PC-3 (cell line): ENCODE measurements at regions not wholly inside any gene's neighbourhood (a gene's known extent, or its start where the extent isn't known, plus 50 kb on each side); places are given as distances from the start of the nearest gene placed in this dataset.

Source experiments
- ATAC-seq: fragments of 200-7000 bp; cut with Tn5 transposase; 2 replicates; pipeline ENCODE4 v1.9.1; 2020; ENCODE audit warnings: mild to moderate bottlenecking, moderate library complexity
- BruUV-seq: library from RNA; stranded (reverse); fragments of 400-500 nt; replicated peaks from 2 replicates; lab custom pipeline; 2021; lab: Mats Ljungman, UMichigan
- CTCF ChIA-PET: fragments of 300-600 bp; sonication (Branson Sonifier 250); formaldehyde crosslinking; loops from one replicate; lab custom pipeline; 2022; ENCODE audit warnings: antibody characterized with exemption; lab: Charles Lee
- POLR2A ChIA-PET: fragments of 300-600 bp; sonication (Branson Sonifier 250); formaldehyde crosslinking; loops from one replicate; lab custom pipeline; 2022; ENCODE audit warnings: antibody characterized with exemption; ENCODE audit not compliant: unreplicated experiment; lab: Charles Lee
- DNase-seq: peaks from one replicate; pipeline ENCODE4 v3.0.0-alpha.2; 2015
- H2AFZ ChIP-seq: fragments of 300-600 bp; sonication (generic); 2 replicates; pipeline ENCODE4 v1.6.0; 2016; ENCODE audit warnings: antibody characterized with exemption, low read length
- H3F3A ChIP-seq: fragments of 300-600 bp; sonication (generic); one replicate; pipeline ENCODE4 v1.6.0; 2017; ENCODE audit warnings: antibody characterized with exemption, low read length, control low read depth, mild to moderate bottlenecking; ENCODE audit not compliant: unreplicated experiment
- H3K27ac ChIP-seq: fragments of 300-600 bp; sonication (generic); 2 replicates; pipeline ENCODE4 v1.5.1; 2016; ENCODE audit warnings: mild to moderate bottlenecking, low read length
- H3K27me3 ChIP-seq: fragments of 300-600 bp; sonication (generic); 2 replicates; pipeline ENCODE4 v1.6.1; 2016; ENCODE audit warnings: low read length, mixed read lengths
- H3K36me3 ChIP-seq: fragments of 300-600 bp; sonication (generic); 2 replicates; pipeline ENCODE4 v1.6.1; 2016; ENCODE audit warnings: low read depth, mixed run types, low read length, mixed read lengths
- H3K4me1 ChIP-seq: fragments of 300-600 bp; sonication (generic); 2 replicates; pipeline ENCODE4 v1.5.1; 2016; ENCODE audit warnings: low read length; ENCODE audit not compliant: insufficient read depth
- H3K4me2 ChIP-seq: fragments of 300-600 bp; sonication (generic); 2 replicates; pipeline ENCODE4 v1.6.0; 2016; ENCODE audit warnings: low read length
- H3K4me3 ChIP-seq: fragments of 300-600 bp; sonication (generic); 2 replicates; pipeline ENCODE4 v1.5.1; 2016; ENCODE audit warnings: mild to moderate bottlenecking, low read length, mixed read lengths
- H3K79me2 ChIP-seq: fragments of 300-600 bp; sonication (generic); 2 replicates; pipeline ENCODE4 v1.6.1; 2017; ENCODE audit warnings: low read length, mixed read lengths
- H3K9ac ChIP-seq: fragments of 300-600 bp; sonication (generic); 2 replicates; pipeline ENCODE4 v1.6.0; 2016; ENCODE audit warnings: mild to moderate bottlenecking, low read length
- H3K9me2 ChIP-seq: fragments of 300-600 bp; sonication (generic); replicated peaks from 2 replicates; pipeline ENCODE4 v1.6.1; 2016; ENCODE audit warnings: mixed run types, low read length, mixed read lengths
- H3K9me3 ChIP-seq: fragments of 300-600 bp; sonication (generic); 2 replicates; pipeline ENCODE4 v1.6.1; 2016; ENCODE audit warnings: low read length, mixed read lengths
- H4K20me1 ChIP-seq: fragments of 300-600 bp; sonication (generic); 2 replicates; pipeline ENCODE4 v1.6.1; 2016; ENCODE audit warnings: low read length, mixed read lengths
- CTCF ChIP-seq: fragments of 300-600 bp; sonication (generic); conservative IDR thresholded peaks from 2 replicates; pipeline ENCODE4 v1.5.1; 2017; ENCODE audit warnings: antibody characterized with exemption, low read depth, mild to moderate bottlenecking, low read length
- EZH2 ChIP-seq: fragments of 300-600 bp; sonication (generic); IDR thresholded peaks from one replicate; pipeline ENCODE4 v1.6.1; 2017; ENCODE audit warnings: antibody characterized with exemption, mild to moderate bottlenecking, low read length; ENCODE audit not compliant: unreplicated experiment
- EZH2phosphoT487 ChIP-seq: fragments of 300-600 bp; sonication (generic); IDR thresholded peaks from 2 replicates; pipeline ENCODE4 v1.6.1; 2018; ENCODE audit warnings: mild to moderate bottlenecking, antibody characterized with exemption, low read length, borderline replicate concordance
- intact Hi-C: fragments of 100-400 bp; cut with micrococcal nuclease; formaldehyde crosslinking; loops from 2 replicates; pipeline ENCODE4 v1.9.0; 2023

GRCh38 chr1:176382163-176382562 lies 80.8 kb upstream of the PAPPA2 start:
- Histone ChIP-seq H2AFZ (no peak overlapping the region), H3K27me3 (no peaks in the 10 kb centered on the region; the same call in 1 of the 2 replicates), H3K4me3 (no peak overlapping the region), H3K27ac (no peak overlapping the region), H3K4me1 (no peaks in the 10 kb centered on the region), H4K20me1 (no peaks in the 10 kb centered on the region), H3K9ac (no peak overlapping the region), H3K79me2 (no peaks in the 10 kb centered on the region), H3F3A (no peaks in the 10 kb centered on the region), H3K36me3 (no peaks in the 10 kb centered on the region), H3K9me2 (no peaks in the 10 kb centered on the region), H3K4me2 (no peak overlapping the region), H3K9me3 (no peaks in the 10 kb centered on the region)
- POLR2A ChIA-PET, result no interaction called here
- intact Hi-C loops, result no loop called here
- CTCF ChIA-PET, result no interaction called here
- no peak for ATAC-seq
- BruUV-seq, result no TSS peak
- TF ChIP-seq CTCF, result no peak
- no peak for TF ChIP-seq EZH2
- TF ChIP-seq EZH2phosphoT487, result no peak
- DNase-seq, result no peak

- no peaks in the 10 kb centered on the region for H4K20me1 ChIP-seq
- intact Hi-C loops, result loop anchor here (5.0 kb wide), 1 partner anchor 313 kb away; no protein-coding TSS in a partner anchor
- no peaks in the 10 kb centered on the region; the same call in 1 of the 2 replicates for H3K27me3 ChIP-seq
- no peaks in the 10 kb centered on the region for H3K36me3 ChIP-seq
- no peaks in the 10 kb centered on the region for H3F3A ChIP-seq
- no peaks in the 10 kb centered on the region for H3K9me3 ChIP-seq
- CTCF ChIA-PET, result no interaction called here
- H3K4me3 ChIP-seq, result no peak overlapping the region
- H3K79me2 ChIP-seq, result no peaks in the 10 kb centered on the region
- no peaks in the 10 kb centered on the region for H3K9me2 ChIP-seq
- H3K27ac ChIP-seq, result no peak overlapping the region
- no peak for TF ChIP-seq CTCF
- TF ChIP-seq EZH2, result no peak
- no peak for TF ChIP-seq EZH2phosphoT487
- POLR2A ChIA-PET, result no interaction called here
- no peak overlapping the region for H3K9ac ChIP-seq
- H2AFZ ChIP-seq, result no peak overlapping the region
- H3K4me2 ChIP-seq, result no peak overlapping the region
- peak; percentile 8 for DNase-seq
- no peaks in the 10 kb centered on the region for H3K4me1 ChIP-seq
- ATAC-seq, result no peak
- no TSS peak for BruUV-seq
These were observed 83.2 kb upstream of the PAPPA2 start for GRCh38 chr1:176379626-176380339.

- no peak overlapping the region for H3K4me3 ChIP-seq
- no TSS peak for BruUV-seq
- H3K79me2 ChIP-seq, result no peaks in the 10 kb centered on the region
- CTCF ChIA-PET, result interaction anchor here (0.6 to 0.9 kb wide), 2 partner anchors 506 to 859 kb away, joined by 3 to 5 read pairs; no protein-coding TSS in a partner anchor
- ATAC-seq, result peak; percentile 78
- DNase-seq, result peak; percentile 74
- no peaks in the 10 kb centered on the region for H3K4me1 ChIP-seq
- H3K27me3 ChIP-seq, result no peaks in the 10 kb centered on the region; the same call in 1 of the 2 replicates
- POLR2A ChIA-PET, result no interaction called here
- H2AFZ ChIP-seq, result no peak overlapping the region
- TF ChIP-seq EZH2 (no peak), CTCF (peak; percentile 82)
- intact Hi-C loops, result loop anchor here (1.0 to 5.0 kb wide), 3 partner anchors 317 to 506 kb away; no protein-coding TSS in a partner anchor
- no peaks in the 10 kb centered on the region for H3K36me3 ChIP-seq
- H3K9me3 ChIP-seq, result no peaks in the 10 kb centered on the region
- no peaks in the 10 kb centered on the region for H3F3A ChIP-seq
- H3K9ac ChIP-seq, result no peak overlapping the region
- no peaks in the 10 kb centered on the region for H3K9me2 ChIP-seq
- no peak overlapping the region for H3K27ac ChIP-seq
- H4K20me1 ChIP-seq, result no peaks in the 10 kb centered on the region
- no peak overlapping the region for H3K4me2 ChIP-seq
These were observed 87.9 kb upstream of the PAPPA2 start for GRCh38 chr1:176374967-176375569.
